ENCODE measurements at regions not wholly inside any gene's neighbourhood (a gene's known extent, or its start where the extent isn't known, plus 50 kb on each side); places are given as distances from the start of the nearest gene placed in this dataset.

DNA sequence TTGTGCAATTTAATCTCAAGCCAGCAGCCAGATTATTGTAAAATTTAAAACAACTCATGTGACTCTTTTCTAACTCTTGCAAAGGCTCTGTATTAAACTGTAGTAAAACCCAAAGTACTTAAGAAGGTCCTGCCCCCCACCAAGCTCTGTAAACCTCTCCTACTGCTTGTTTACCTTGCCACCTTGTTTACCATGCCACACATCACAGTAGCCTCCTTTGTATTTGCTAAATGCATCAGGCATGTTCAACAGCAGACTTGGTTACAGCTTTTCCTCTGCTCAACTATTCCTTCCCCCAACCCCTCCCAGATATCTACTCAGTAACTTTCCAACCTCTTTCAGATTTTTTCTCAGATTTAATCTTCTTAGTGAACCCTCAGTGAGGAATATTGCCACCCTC lies 861.6 kb downstream of the METTL15 start:
- H3K4me3 ChIP-seq (replicated peaks in 1 of 2; ENCODE audit: low read depth in 2 of 2, low read length in 2 of 2) = no peak overlapping the region
- no peak for TF ChIP-seq CTCF (IDR thresholded peaks at IDR 0.05; ENCODE audit: low read depth, low read length)
- DNase-seq (ENCODE audit: low read depth in 2 of 2) = no peak

GRCh38 chr11:28966951-28967350 lies 858.8 kb downstream of the METTL15 start:
- peak in 1 of 2 donors; percentile 47 for DNase-seq (ENCODE audit: low read depth in 2 of 2)
- TF ChIP-seq CTCF (IDR thresholded peaks at IDR 0.05; ENCODE audit: low read depth, low read length) = no peak
- H3K4me3 ChIP-seq (replicated peaks in 1 of 2; ENCODE audit: low read depth in 2 of 2, low read length in 2 of 2) = no peak overlapping the region

GRCh38 chr11:28965819-28966218 lies 857.6 kb downstream of the METTL15 start:
- TF ChIP-seq CTCF (IDR thresholded peaks at IDR 0.05; ENCODE audit: low read depth, low read length) = no peak
- DNase-seq (ENCODE audit: low read depth in 2 of 2) = no peak
- no peak overlapping the region for H3K4me3 ChIP-seq (replicated peaks in 1 of 2; ENCODE audit: low read depth in 2 of 2, low read length in 2 of 2)

GRCh38 chr11:28964811-28965210 lies 856.6 kb downstream of the METTL15 start:
- peak in 1 of 2 donors; percentile 50 for DNase-seq (ENCODE audit: low read depth in 2 of 2)
- no peak for TF ChIP-seq CTCF (IDR thresholded peaks at IDR 0.05; ENCODE audit: low read depth, low read length)
- no peak overlapping the region for H3K4me3 ChIP-seq (replicated peaks in 1 of 2; ENCODE audit: low read depth in 2 of 2, low read length in 2 of 2)

DNA sequence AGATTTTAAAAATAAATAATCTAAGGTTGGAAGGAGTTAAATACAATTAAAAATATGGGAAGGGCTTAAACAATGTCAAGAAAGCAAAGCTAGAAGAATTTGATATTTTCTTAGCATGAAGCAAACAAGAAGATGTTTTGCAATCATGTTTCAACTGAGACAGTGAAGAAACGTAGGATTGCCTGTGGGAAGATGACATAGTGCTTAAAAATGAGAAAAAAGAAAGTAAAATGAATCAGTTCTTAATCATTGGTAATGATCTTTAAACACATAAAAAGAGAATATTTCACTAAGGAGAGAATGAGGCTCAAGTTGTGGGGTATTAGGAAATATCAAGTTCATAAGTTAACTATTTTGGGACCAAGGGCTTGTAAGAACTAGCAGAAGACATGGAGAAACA lies 855.0 kb downstream of the METTL15 start:
- TF ChIP-seq CTCF (IDR thresholded peaks at IDR 0.05; ENCODE audit: low read depth, low read length) = no peak
- peak; percentile 51 to 89 for DNase-seq (ENCODE audit: low read depth in 2 of 2)
- H3K4me3 ChIP-seq (replicated peaks in 1 of 2; ENCODE audit: low read depth in 2 of 2, low read length in 2 of 2) = no peak overlapping the region

- TF ChIP-seq CTCF (IDR thresholded peaks at IDR 0.05; ENCODE audit: low read depth, low read length) = no peak
Observed at GRCh38 chr11:28962502-28962901, 854.3 kb downstream of the METTL15 start.

DNA sequence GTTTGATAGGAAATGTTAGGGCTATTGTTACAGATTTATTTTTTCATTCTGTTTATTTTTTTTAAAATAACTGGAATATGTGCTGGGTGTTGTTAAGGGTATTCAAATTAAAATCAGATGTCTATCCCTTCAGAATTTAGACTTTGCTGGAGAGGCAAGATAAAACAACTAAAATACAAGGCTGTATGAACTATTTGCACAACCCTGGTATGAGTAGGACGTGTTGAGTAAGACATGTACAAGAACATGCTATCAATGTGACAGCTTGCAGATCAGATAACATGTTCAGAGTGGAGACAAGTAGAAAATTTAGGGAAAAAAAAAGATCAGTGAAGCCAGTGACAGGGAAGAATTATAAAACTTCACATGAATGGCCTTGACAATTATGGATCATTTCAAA lies 853.5 kb downstream of the METTL15 start:
- TF ChIP-seq CTCF (IDR thresholded peaks at IDR 0.05; ENCODE audit: low read depth, low read length) = no peak
- DNase-seq (ENCODE audit: low read depth in 2 of 2) = peak in 1 of 2 donors; percentile 8

More at GRCh38 chr11:28962502-28962901, 854.3 kb downstream of the METTL15 start:
- DNase-seq (ENCODE audit: low read depth in 2 of 2) = no peak
- H3K4me3 ChIP-seq (replicated peaks in 1 of 2; ENCODE audit: low read depth in 2 of 2, low read length in 2 of 2) = no peak overlapping the region

More for the DNA sequence above, 853.5 kb downstream of the METTL15 start:
- H3K4me3 ChIP-seq (replicated peaks in 1 of 2; ENCODE audit: low read depth in 2 of 2, low read length in 2 of 2) = no peak overlapping the region
